ENCODE measurements at regions not wholly inside any gene's neighbourhood (a gene's known extent, or its start where the extent isn't known, plus 50 kb on each side); places are given as distances from the start of the nearest gene placed in this dataset.

- H3K27ac Mint-ChIP-seq (ENCODE audit: unreplicated experiment): no peak overlapping the region
- H3K36me3 Mint-ChIP-seq (ENCODE audit: insufficient read depth, unreplicated experiment): no peaks in the 10 kb centered on the region
- H3K9me3 ChIP-seq: no peaks in the 10 kb centered on the region
- no peak overlapping the region for H3K4me3 Mint-ChIP-seq (ENCODE audit: unreplicated experiment)
- no peaks in the 10 kb centered on the region for H3K27me3 ChIP-seq (replicated peaks; ENCODE audit: control insufficient read depth, insufficient read depth, low read length)
- H3K27me3 Mint-ChIP-seq (ENCODE audit: insufficient read depth, unreplicated experiment): peaks cover 21% of the 10 kb centered on the region
- BruUV-seq (replicated peaks): no TSS peak
- POLR2A ChIA-PET: no interaction called here
- H3K4me1 ChIP-seq: no peaks in the 10 kb centered on the region
- no peak for DNase-seq
- intact Hi-C loops (cut with micrococcal nuclease; ENCODE audit: unreplicated experiment): no loop called here
- TF ChIP-seq CTCF (IDR thresholded peaks at IDR 0.05; ENCODE audit: insufficient read depth in 1 of 2, low read depth in 1 of 2, low read length in 1 of 2, severe bottlenecking in 1 of 2, unreplicated experiment in 1 of 2): no peak
- no peak overlapping the region for H3K4me3 ChIP-seq (ENCODE audit: low read depth, low read length)
- H3K9me3 Mint-ChIP-seq (ENCODE audit: unreplicated experiment): peaks cover 37% of the 10 kb centered on the region
- CTCF ChIA-PET: no interaction called here
- H3K36me3 ChIP-seq (ENCODE audit: control insufficient read depth, insufficient read depth, low read length): no peaks in the 10 kb centered on the region
- no peaks in the 10 kb centered on the region for H3K4me1 Mint-ChIP-seq (ENCODE audit: low read depth, unreplicated experiment)
Observed at GRCh38 chr10:63795094-63795860, 274.1 kb downstream of the REEP3 start.

- Mint-ChIP-seq H3K36me3 (ENCODE audit: insufficient read depth, unreplicated experiment) (no peaks in the 10 kb centered on the region), H3K4me3 (ENCODE audit: unreplicated experiment) (no peak overlapping the region), H3K27ac (ENCODE audit: unreplicated experiment) (no peak overlapping the region), H3K9me3 (ENCODE audit: unreplicated experiment) (peaks cover 1% of the 10 kb centered on the region), H3K27me3 (ENCODE audit: insufficient read depth, unreplicated experiment) (peaks cover 4% of the 10 kb centered on the region), H3K4me1 (ENCODE audit: low read depth, unreplicated experiment) (no peaks in the 10 kb centered on the region)
- no TSS peak for BruUV-seq (replicated peaks)
- Histone ChIP-seq H3K36me3 (ENCODE audit: control insufficient read depth, insufficient read depth, low read length) (no peaks in the 10 kb centered on the region), H3K4me3 (ENCODE audit: low read depth, low read length) (no peak overlapping the region), H3K9me3 (no peaks in the 10 kb centered on the region), H3K4me1 (no peaks in the 10 kb centered on the region), H3K27me3 (replicated peaks; ENCODE audit: control insufficient read depth, insufficient read depth, low read length) (0 out of 2 replicates have a peak, but pooled peaks cover 2% of the 10 kb centered on the region)
- POLR2A ChIA-PET: no interaction called here
- CTCF ChIA-PET: no interaction called here
- intact Hi-C loops (cut with micrococcal nuclease; ENCODE audit: unreplicated experiment): no loop called here
- DNase-seq: no peak
- TF ChIP-seq CTCF (IDR thresholded peaks at IDR 0.05; ENCODE audit: insufficient read depth in 1 of 2, low read depth in 1 of 2, low read length in 1 of 2, severe bottlenecking in 1 of 2, unreplicated experiment in 1 of 2): no peak
Observed at GRCh38 chr10:63798599-63799498, 277.6 kb downstream of the REEP3 start.

- DNase-seq: no peak
- 0 out of 2 replicates have a peak, but pooled peaks cover 2% of the 10 kb centered on the region for H3K27me3 ChIP-seq (replicated peaks; ENCODE audit: control insufficient read depth, insufficient read depth, low read length)
- intact Hi-C loops (cut with micrococcal nuclease; ENCODE audit: unreplicated experiment): no loop called here
- no peaks in the 10 kb centered on the region for H3K4me1 ChIP-seq
- CTCF ChIA-PET: no interaction called here
- H3K27ac Mint-ChIP-seq (ENCODE audit: unreplicated experiment): no peak overlapping the region
- BruUV-seq (replicated peaks): no TSS peak
- no peaks in the 10 kb centered on the region for H3K4me1 Mint-ChIP-seq (ENCODE audit: low read depth, unreplicated experiment)
- no peaks in the 10 kb centered on the region for H3K36me3 ChIP-seq (ENCODE audit: control insufficient read depth, insufficient read depth, low read length)
- H3K4me3 ChIP-seq (ENCODE audit: low read depth, low read length): no peak overlapping the region
- H3K36me3 Mint-ChIP-seq (ENCODE audit: insufficient read depth, unreplicated experiment): no peaks in the 10 kb centered on the region
- POLR2A ChIA-PET: no interaction called here
- peaks cover 2% of the 10 kb centered on the region for H3K9me3 Mint-ChIP-seq (ENCODE audit: unreplicated experiment)
- H3K27me3 Mint-ChIP-seq (ENCODE audit: insufficient read depth, unreplicated experiment): no peaks in the 10 kb centered on the region
- no peak overlapping the region for H3K4me3 Mint-ChIP-seq (ENCODE audit: unreplicated experiment)
- TF ChIP-seq CTCF (IDR thresholded peaks at IDR 0.05; ENCODE audit: insufficient read depth in 1 of 2, low read depth in 1 of 2, low read length in 1 of 2, severe bottlenecking in 1 of 2, unreplicated experiment in 1 of 2): no peak
- no peaks in the 10 kb centered on the region for H3K9me3 ChIP-seq
Observed at GRCh38 chr10:63799521-63800300, 278.5 kb downstream of the REEP3 start.

Measured in Caco-2 (cell line).